Epithelial cell of esophagus (primary cell): ENCODE measurements at regions not wholly inside any gene's neighbourhood (a gene's known extent, or its start where the extent isn't known, plus 50 kb on each side); places are given as distances from the start of the nearest gene placed in this dataset.
"Not testable (repeated sequence)": the region's sequence is repeated elsewhere in the genome, so short reads cannot be mapped to it uniquely, and the experiment has no call there.

Source experiments
- DNase-seq: peaks from one replicate; pipeline ENCODE4 v3.0.0; 2010; ENCODE audit warnings: low read depth
- H3K4me3 ChIP-seq: 2 replicates; pipeline ENCODE4 v1.5.1; 2011; ENCODE audit warnings: mild to moderate bottlenecking, low read length, control low read depth
- CTCF ChIP-seq: IDR thresholded peaks from 2 replicates; pipeline ENCODE4 v1.5.1; 2011; ENCODE audit warnings: low read depth, mild to moderate bottlenecking, low read length, control low read depth, inconsistent platforms; ENCODE audit not compliant: insufficient read depth; ENCODE audit errors: missing control alignments

- peak; percentile 35 for DNase-seq
- TF ChIP-seq CTCF, result no peak
- no peak overlapping the region for H3K4me3 ChIP-seq
Measured at GRCh38 chr4:114043116-114043515, 63.7 kb upstream of the ARSJ start.

- not testable (repeated sequence) for DNase-seq, H3K4me3 ChIP-seq
Measured at GRCh38 chr4:114044351-114044750, 64.9 kb upstream of the ARSJ start.

- no peak for DNase-seq
- TF ChIP-seq CTCF, result no peak
- H3K4me3 ChIP-seq, result no peak overlapping the region
Measured at GRCh38 chr4:114046331-114046730, 66.9 kb upstream of the ARSJ start.

- not testable (repeated sequence) for DNase-seq, H3K4me3 ChIP-seq
Measured at GRCh38 chr4:114048154-114048553, 68.7 kb upstream of the ARSJ start.

- TF ChIP-seq CTCF, result no peak
- H3K4me3 ChIP-seq, result no peak overlapping the region
- no peak for DNase-seq
Measured at GRCh38 chr4:114052227-114052626, 72.8 kb upstream of the ARSJ start.

GRCh38 chr4:114056599-114056998 lies 77.2 kb upstream of the ARSJ start:
- DNase-seq, result no peak
- no peak for TF ChIP-seq CTCF

GRCh38 chr4:114057746-114058145 lies 78.3 kb upstream of the ARSJ start:
- peak; percentile 59 for TF ChIP-seq CTCF
- DNase-seq, result peak; percentile 91
- H3K4me3 ChIP-seq, result no peak overlapping the region

More at GRCh38 chr4:114056599-114056998, 77.2 kb upstream of the ARSJ start:
- no peak overlapping the region for H3K4me3 ChIP-seq

GRCh38 chr4:114062499-114062898 lies 83.1 kb upstream of the ARSJ start:
- no peak overlapping the region for H3K4me3 ChIP-seq
- DNase-seq, result no peak
- TF ChIP-seq CTCF, result no peak
